ENCODE measurements at regions not wholly inside any gene's neighbourhood (a gene's known extent, or its start where the extent isn't known, plus 50 kb on each side); places are given as distances from the start of the nearest gene placed in this dataset.

GRCh38 chr16:49078104-49078503 is 203.5 kb downstream of the CBLN1 start:
- no peak for DNase-seq (ENCODE audit: low read depth)

- no peak for DNase-seq (ENCODE audit: low read depth)
Observed at GRCh38 chr16:49075709-49076108, 205.9 kb downstream of the CBLN1 start.

- DNase-seq (ENCODE audit: low read depth), result no peak
Observed at GRCh38 chr16:49068224-49068623, 213.4 kb downstream of the CBLN1 start.

- DNase-seq (ENCODE audit: low read depth), result no peak
Observed at GRCh38 chr16:49067776-49068175, 213.9 kb downstream of the CBLN1 start.

- no peak for DNase-seq (ENCODE audit: low read depth)
Observed at GRCh38 chr16:49061137-49061714, 220.4 kb downstream of the CBLN1 start.

GRCh38 chr16:49060728-49061127 is 220.9 kb downstream of the CBLN1 start:
- DNase-seq (ENCODE audit: low read depth), result no peak

GRCh38 chr16:49058382-49058781 is 223.3 kb downstream of the CBLN1 start:
- DNase-seq (ENCODE audit: low read depth), result no peak

- no peak for DNase-seq (ENCODE audit: low read depth)
Observed at GRCh38 chr16:49057936-49058335, 223.7 kb downstream of the CBLN1 start.

- no peak for DNase-seq (ENCODE audit: low read depth)
Observed at GRCh38 chr16:49057391-49057790, 224.2 kb downstream of the CBLN1 start.

- DNase-seq (ENCODE audit: low read depth), result no peak
Observed at GRCh38 chr16:49056546-49056945, 225.1 kb downstream of the CBLN1 start.

- no peak for DNase-seq (ENCODE audit: low read depth)
Observed at GRCh38 chr16:49055824-49056545, 225.7 kb downstream of the CBLN1 start.

GRCh38 chr16:49055291-49055690 is 226.3 kb downstream of the CBLN1 start:
- no peak for DNase-seq (ENCODE audit: low read depth)

- no peak for DNase-seq (ENCODE audit: low read depth)
Observed at GRCh38 chr16:49054606-49055005, 227.0 kb downstream of the CBLN1 start.

GRCh38 chr16:49052846-49053245 is 228.8 kb downstream of the CBLN1 start:
- no peak for DNase-seq (ENCODE audit: low read depth)

- DNase-seq (ENCODE audit: low read depth), result no peak
Observed at GRCh38 chr16:49051576-49051975, 230.1 kb downstream of the CBLN1 start.

- DNase-seq (ENCODE audit: low read depth), result no peak
Observed at GRCh38 chr16:49050607-49051006, 231.0 kb downstream of the CBLN1 start.

- no peak for DNase-seq (ENCODE audit: low read depth)
Observed at GRCh38 chr16:49049644-49050043, 232.0 kb downstream of the CBLN1 start.

GRCh38 chr16:49049191-49049590 is 232.4 kb downstream of the CBLN1 start:
- no peak for DNase-seq (ENCODE audit: low read depth)

GRCh38 chr16:49048557-49048956 is 233.1 kb downstream of the CBLN1 start:
- no peak for DNase-seq (ENCODE audit: low read depth)

GRCh38 chr16:49036126-49036525 is 245.5 kb downstream of the CBLN1 start:
- DNase-seq (ENCODE audit: low read depth), result no peak

- DNase-seq (ENCODE audit: low read depth), result no peak
Observed at GRCh38 chr16:49027420-49027819, 254.2 kb downstream of the CBLN1 start.

GRCh38 chr16:49026566-49027181 is 255.0 kb downstream of the CBLN1 start:
- no peak for DNase-seq (ENCODE audit: low read depth)

GRCh38 chr16:49024896-49025295 is 256.7 kb downstream of the CBLN1 start:
- no peak for DNase-seq (ENCODE audit: low read depth)

GRCh38 chr16:49024016-49024415 is 257.6 kb downstream of the CBLN1 start:
- no peak for DNase-seq (ENCODE audit: low read depth)
